OCI-LY7 (cell line): ENCODE measurements at regions not wholly inside any gene's neighbourhood (a gene's known extent, or its start where the extent isn't known, plus 50 kb on each side); places are given as distances from the start of the nearest gene placed in this dataset.

Experiments
- CTCF ChIP-seq: fragments of 200-600 bp; sonication (generic); conservative IDR thresholded peaks from 2 replicates; pipeline ENCODE4 v1.5.1; 2014; ENCODE audit warnings: mild to moderate bottlenecking, antibody characterized with exemption, low read length, moderate library complexity, mixed read lengths
- EZH2phosphoT487 ChIP-seq: fragments of 200-600 bp; sonication (generic); IDR thresholded peaks from 2 replicates; pipeline ENCODE4 v1.6.1; 2018; ENCODE audit warnings: low read depth, borderline replicate concordance, mild to moderate bottlenecking, mixed run types, antibody characterized with exemption, low read length, moderate library complexity, mixed read lengths

- TF ChIP-seq CTCF (no peak), EZH2phosphoT487 (no peak)
Observed at GRCh38 chr5:108515517-108516105, 133.7 kb upstream of the FBXL17 start.
